Calu3 (cell line): ENCODE measurements at regions not wholly inside any gene's neighbourhood (a gene's known extent, or its start where the extent isn't known, plus 50 kb on each side); places are given as distances from the start of the nearest gene placed in this dataset.

Source experiments
- BruUV-seq: library from RNA; stranded (reverse); fragments of 400-500 nt; replicated peaks from 2 replicates; lab custom pipeline; 2021; lab: Mats Ljungman, UMichigan
- CTCF ChIA-PET: fragments of 300-600 bp; sonication (Branson Sonifier 250); formaldehyde crosslinking; loops from one replicate; lab custom pipeline; 2022; ENCODE audit warnings: antibody characterized with exemption; lab: Charles Lee
- DNase-seq: peaks from one replicate; pipeline ENCODE4 v3.0.0; 2022
- H3K27ac Mint-ChIP-seq: one replicate; pipeline ENCODE4 v1.8.0; 2022; ENCODE audit warnings: mixed read lengths; ENCODE audit not compliant: unreplicated experiment
- H3K27me3 Mint-ChIP-seq: one replicate; pipeline ENCODE4 v1.8.0; 2022; ENCODE audit warnings: mixed read lengths; ENCODE audit not compliant: unreplicated experiment
- H3K36me3 Mint-ChIP-seq: one replicate; pipeline ENCODE4 v1.8.0; 2022; ENCODE audit warnings: mild to moderate bottlenecking, moderate library complexity, mixed read lengths; ENCODE audit not compliant: insufficient read depth, unreplicated experiment
- H3K4me1 Mint-ChIP-seq: one replicate; pipeline ENCODE4 v1.8.0; 2022; ENCODE audit warnings: mild to moderate bottlenecking, low read depth, mixed read lengths; ENCODE audit not compliant: unreplicated experiment
- H3K4me3 Mint-ChIP-seq: one replicate; pipeline ENCODE4 v1.8.0; 2022; ENCODE audit warnings: mild to moderate bottlenecking, low read depth, moderate library complexity, mixed read lengths; ENCODE audit not compliant: unreplicated experiment
- H3K9me3 Mint-ChIP-seq: one replicate; pipeline ENCODE4 v1.8.0; 2022; ENCODE audit warnings: low read depth, mixed read lengths; ENCODE audit not compliant: unreplicated experiment
- CTCF ChIP-seq: fragments of 200-600 bp; IDR thresholded peaks from one replicate; pipeline ENCODE4 v1.8.0; 2022; ENCODE audit warnings: antibody characterized with exemption; ENCODE audit not compliant: unreplicated experiment
- intact Hi-C: fragments of 100-400 bp; cut with micrococcal nuclease; formaldehyde crosslinking; loops from one replicate; pipeline ENCODE4 v1.10.0; 2022; ENCODE audit not compliant: unreplicated experiment

DNA sequence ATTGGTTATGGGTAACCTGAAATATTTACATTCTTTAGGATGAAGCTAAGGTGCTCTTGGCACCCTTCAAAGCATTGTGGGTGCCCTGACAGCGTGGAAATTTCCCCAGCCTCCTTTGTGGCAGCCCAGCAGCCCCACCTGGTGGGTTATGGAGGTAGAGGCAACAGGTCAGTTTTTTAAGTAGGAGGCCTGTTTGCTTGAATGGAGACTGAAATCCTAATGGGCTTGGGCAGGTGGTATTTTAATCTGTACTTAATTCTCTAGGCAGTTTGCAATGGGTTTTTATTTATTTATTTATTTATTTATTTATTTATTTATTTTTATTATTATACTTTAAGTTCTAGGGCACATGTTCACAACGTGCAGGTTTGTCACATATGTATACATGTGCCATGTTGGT, 139.4 kb downstream of the EPC1 start:
- intact Hi-C loops: loop anchor here (1.0 to 10.0 kb wide), 3 partner anchors 16 to 155 kb away; no protein-coding TSS in a partner anchor
- peaks cover 8% of the 10 kb centered on the region for H3K9me3 Mint-ChIP-seq
- CTCF ChIA-PET: interaction anchor here (1.5 to 1.6 kb wide), 2 partner anchors 17 to 172 kb away, joined by 3 to 4 read pairs; no protein-coding TSS in a partner anchor
- no peaks in the 10 kb centered on the region for H3K27me3 Mint-ChIP-seq
- peaks cover 16% of the 10 kb centered on the region for H3K4me1 Mint-ChIP-seq
- no peak overlapping the region for H3K4me3 Mint-ChIP-seq
- H3K36me3 Mint-ChIP-seq: no peaks in the 10 kb centered on the region
- H3K27ac Mint-ChIP-seq: no peak overlapping the region
- DNase-seq: peak; percentile 80
- peak; percentile 80 for TF ChIP-seq CTCF
- no TSS peak for BruUV-seq

- Mint-ChIP-seq H3K27ac (no peak overlapping the region), H3K36me3 (no peaks in the 10 kb centered on the region), H3K27me3 (no peaks in the 10 kb centered on the region), H3K9me3 (peaks cover 8% of the 10 kb centered on the region), H3K4me3 (no peak overlapping the region), H3K4me1 (peaks cover 14% of the 10 kb centered on the region)
- no TSS peak for BruUV-seq
- intact Hi-C loops: loop anchor here (5.0 to 10.0 kb wide), 2 partner anchors 61 to 153 kb away; no protein-coding TSS in a partner anchor
- no peak for TF ChIP-seq CTCF
- DNase-seq: no peak
- CTCF ChIA-PET: no interaction called here
Measured at GRCh38 chr10:32205670-32206069, 141.3 kb downstream of the EPC1 start.

DNA sequence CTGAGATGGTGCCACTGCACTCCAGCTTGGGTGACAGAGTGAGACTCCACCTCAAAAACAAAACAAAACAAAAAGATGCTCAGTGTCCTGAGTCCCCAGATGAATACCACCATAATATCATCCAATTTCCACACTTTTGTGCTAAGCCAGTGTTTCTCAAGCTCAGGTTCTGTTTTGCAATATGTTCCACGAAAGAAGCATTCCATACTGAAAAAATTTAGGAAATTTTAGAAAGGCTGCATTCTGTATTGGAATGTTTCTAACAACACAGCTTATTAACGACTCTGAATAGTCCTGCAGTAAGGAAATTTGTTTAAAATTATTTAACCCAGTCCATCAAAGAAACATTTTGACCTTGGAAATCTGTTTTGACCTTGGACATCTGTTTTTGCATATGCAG, 142.4 kb downstream of the EPC1 start:
- peaks cover 17% of the 10 kb centered on the region for H3K4me1 Mint-ChIP-seq
- no peaks in the 10 kb centered on the region for H3K36me3 Mint-ChIP-seq
- no TSS peak for BruUV-seq
- CTCF ChIA-PET: no interaction called here
- intact Hi-C loops: loop anchor here (5.0 to 10.0 kb wide), 2 partner anchors 60 to 152 kb away; no protein-coding TSS in a partner anchor
- H3K4me3 Mint-ChIP-seq: no peak overlapping the region
- no peak for TF ChIP-seq CTCF
- no peak overlapping the region for H3K27ac Mint-ChIP-seq
- H3K27me3 Mint-ChIP-seq: no peaks in the 10 kb centered on the region
- peaks cover 8% of the 10 kb centered on the region for H3K9me3 Mint-ChIP-seq
- DNase-seq: no peak

- BruUV-seq: no TSS peak
- Mint-ChIP-seq H3K27me3 (no peaks in the 10 kb centered on the region), H3K4me1 (peaks cover 35% of the 10 kb centered on the region), H3K27ac (peak overlapping the region; percentile 53), H3K9me3 (peaks cover 8% of the 10 kb centered on the region), H3K4me3 (no peak overlapping the region), H3K36me3 (no peaks in the 10 kb centered on the region)
- CTCF ChIA-PET: interaction anchor here (1.4 to 2.0 kb wide), 3 partner anchors 10 to 29 kb away, joined by 7 to 9 read pairs (median 8); no protein-coding TSS in a partner anchor
- DNase-seq: peak; percentile 78
- intact Hi-C loops: loop anchor here (10.0 kb wide), 1 partner anchor 55 kb away; no protein-coding TSS in a partner anchor
- no peak for TF ChIP-seq CTCF
Measured at GRCh38 chr10:32199714-32200394, 143.6 kb upstream of the KIF5B start.
